ENCODE measurements at regions not wholly inside any gene's neighbourhood (a gene's known extent, or its start where the extent isn't known, plus 50 kb on each side); places are given as distances from the start of the nearest gene placed in this dataset.

GRCh38 chr7:152579070-152579469 is 96.9 kb downstream of the XRCC2 start:
- TF ChIP-seq EZH2 (IDR thresholded peaks at IDR 0.05; ENCODE audit: borderline replicate concordance, low read depth, low read length, severe bottlenecking), result no peak
- TF ChIP-seq, protein P1, sequence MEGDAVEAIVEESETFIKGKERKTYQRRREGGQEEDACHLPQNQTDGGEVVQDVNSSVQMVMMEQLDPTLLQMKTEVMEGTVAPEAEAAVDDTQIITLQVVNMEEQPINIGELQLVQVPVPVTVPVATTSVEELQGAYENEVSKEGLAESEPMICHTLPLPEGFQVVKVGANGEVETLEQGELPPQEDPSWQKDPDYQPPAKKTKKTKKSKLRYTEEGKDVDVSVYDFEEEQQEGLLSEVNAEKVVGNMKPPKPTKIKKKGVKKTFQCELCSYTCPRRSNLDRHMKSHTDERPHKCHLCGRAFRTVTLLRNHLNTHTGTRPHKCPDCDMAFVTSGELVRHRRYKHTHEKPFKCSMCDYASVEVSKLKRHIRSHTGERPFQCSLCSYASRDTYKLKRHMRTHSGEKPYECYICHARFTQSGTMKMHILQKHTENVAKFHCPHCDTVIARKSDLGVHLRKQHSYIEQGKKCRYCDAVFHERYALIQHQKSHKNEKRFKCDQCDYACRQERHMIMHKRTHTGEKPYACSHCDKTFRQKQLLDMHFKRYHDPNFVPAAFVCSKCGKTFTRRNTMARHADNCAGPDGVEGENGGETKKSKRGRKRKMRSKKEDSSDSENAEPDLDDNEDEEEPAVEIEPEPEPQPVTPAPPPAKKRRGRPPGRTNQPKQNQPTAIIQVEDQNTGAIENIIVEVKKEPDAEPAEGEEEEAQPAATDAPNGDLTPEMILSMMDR (IDR thresholded peaks at IDR 0.05; ENCODE audit: borderline replicate concordance, extremely low read depth, low read length, poor library complexity, severe bottlenecking), result no peak
